Subcutaneous abdominal adipose tissue (tissue), 5 donors: ENCODE measurements at regions not wholly inside any gene's neighbourhood (a gene's known extent, or its start where the extent isn't known, plus 50 kb on each side); places are given as distances from the start of the nearest gene placed in this dataset.

Source experiments
- H3K27ac ChIP-seq: one replicate; pipeline ENCODE4 v1.7.0; 2013; ENCODE audit warnings: low read depth, mild to moderate bottlenecking, inconsistent platforms, low read length, moderate library complexity
- H3K27me3 ChIP-seq, 5 donors: one replicate each; pipeline ENCODE4 v1.7.0; 2013; ENCODE audit warnings: low read length in 5 of 5, inconsistent platforms in 1 of 5; ENCODE audit not compliant: control insufficient read depth in 5 of 5, insufficient read depth in 4 of 5
- H3K36me3 ChIP-seq, 5 donors: one replicate each; pipeline ENCODE4 v1.7.0; 2013; ENCODE audit warnings: low read length in 5 of 5; ENCODE audit not compliant: control insufficient read depth in 5 of 5, insufficient read depth in 5 of 5
- H3K4me1 ChIP-seq, 5 donors: one replicate each; pipeline ENCODE4 v1.7.0; 2013; ENCODE audit warnings: low read length in 5 of 5, mild to moderate bottlenecking in 3 of 5, moderate library complexity in 1 of 5; ENCODE audit not compliant: control insufficient read depth in 5 of 5, insufficient read depth in 5 of 5
- H3K4me3 ChIP-seq, 5 donors: one replicate each; pipeline ENCODE4 v1.7.0; 2013; ENCODE audit warnings: low read length in 5 of 5, low read depth in 1 of 5
- H3K9ac ChIP-seq, 5 donors: one replicate each; pipeline ENCODE4 v1.7.0; 2013; ENCODE audit warnings: low read length in 5 of 5, mild to moderate bottlenecking in 4 of 5, moderate library complexity in 3 of 5
- H3K9me3 ChIP-seq, 5 donors: one replicate each; pipeline ENCODE4 v1.7.0; 2013; ENCODE audit warnings: low read length in 5 of 5; ENCODE audit not compliant: control insufficient read depth in 5 of 5
- donor health status: healthy.
- donor health status: healthy.
- donor health status: healthy.
- donor health status: healthy.
- donor health status: healthy.

- H3K4me3 ChIP-seq, result no peak overlapping the region
- peaks cover 0 to 11% (median 3%) of the 10 kb centered on the region in 5 donors for H3K27me3 ChIP-seq
- H3K36me3 ChIP-seq, result no peaks in the 10 kb centered on the region
- H3K9ac ChIP-seq, result no peak overlapping the region
- no peaks in the 10 kb centered on the region for H3K4me1 ChIP-seq
- no peak overlapping the region for H3K27ac ChIP-seq
- peaks cover 0 to 6% (median 4%) of the 10 kb centered on the region in 5 donors for H3K9me3 ChIP-seq
Measured at GRCh38 chrX:9221781-9222180, 187.9 kb upstream of the FAM9B start.

- no peak overlapping the region for H3K27ac ChIP-seq
- H3K9ac ChIP-seq, result no peak overlapping the region
- peaks cover 0 to 11% (median 3%) of the 10 kb centered on the region in 5 donors for H3K27me3 ChIP-seq
- H3K9me3 ChIP-seq, result peaks cover 0 to 6% (median 4%) of the 10 kb centered on the region in 5 donors
- no peaks in the 10 kb centered on the region for H3K4me1 ChIP-seq
- H3K36me3 ChIP-seq, result no peaks in the 10 kb centered on the region
- no peak overlapping the region for H3K4me3 ChIP-seq
Measured at GRCh38 chrX:9222299-9222698, 188.4 kb upstream of the FAM9B start.

GRCh38 chrX:9227276-9227675 lies 193.3 kb upstream of the FAM9B start:
- no peaks in the 10 kb centered on the region for H3K4me1 ChIP-seq
- no peaks in the 10 kb centered on the region for H3K9me3 ChIP-seq
- H3K9ac ChIP-seq, result no peak overlapping the region
- H3K4me3 ChIP-seq, result no peak overlapping the region
- H3K27me3 ChIP-seq, result peaks cover 0 to 6% (median 3%) of the 10 kb centered on the region in 5 donors
- no peak overlapping the region for H3K27ac ChIP-seq
- H3K36me3 ChIP-seq, result no peaks in the 10 kb centered on the region

GRCh38 chrX:9231491-9231890 lies 197.6 kb upstream of the FAM9B start:
- peaks cover 0 to 4% (median 0%) of the 10 kb centered on the region in 5 donors for H3K9me3 ChIP-seq
- H3K9ac ChIP-seq, result no peak overlapping the region
- peaks cover 0 to 3% (median 0%) of the 10 kb centered on the region in 5 donors for H3K27me3 ChIP-seq
- H3K4me1 ChIP-seq, result peaks cover 0 to 5% (median 0%) of the 10 kb centered on the region in 5 donors
- no peak overlapping the region for H3K4me3 ChIP-seq
- H3K27ac ChIP-seq, result no peak overlapping the region
- no peaks in the 10 kb centered on the region for H3K36me3 ChIP-seq

DNA sequence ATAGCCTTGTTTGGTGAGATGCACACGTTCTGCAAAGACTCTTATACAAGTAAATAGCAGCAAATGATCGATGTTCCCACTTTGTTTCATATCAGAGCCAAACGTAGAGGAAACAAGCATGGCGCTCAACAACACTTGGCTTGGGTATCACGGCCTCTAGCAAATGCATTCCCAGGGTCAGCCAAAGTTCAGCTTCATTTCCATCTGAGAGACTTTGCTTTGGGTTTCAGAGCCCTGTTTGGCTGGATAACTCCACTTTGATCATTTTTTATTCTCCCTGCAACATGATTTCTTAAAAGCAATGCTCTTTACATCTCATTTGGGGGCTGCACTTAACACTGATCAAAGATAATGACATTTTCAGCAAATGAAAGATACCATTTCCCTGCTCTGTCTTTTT lies 199.2 kb upstream of the FAM9B start:
- H3K4me3 ChIP-seq, result no peak overlapping the region
- no peaks in the 10 kb centered on the region for H3K36me3 ChIP-seq
- no peak overlapping the region for H3K9ac ChIP-seq
- H3K27ac ChIP-seq, result no peak overlapping the region
- H3K27me3 ChIP-seq, result peaks cover 0 to 3% (median 0%) of the 10 kb centered on the region in 5 donors
- peaks cover 0 to 4% (median 0%) of the 10 kb centered on the region in 5 donors for H3K9me3 ChIP-seq
- peaks cover 0 to 5% (median 0%) of the 10 kb centered on the region in 5 donors for H3K4me1 ChIP-seq

DNA sequence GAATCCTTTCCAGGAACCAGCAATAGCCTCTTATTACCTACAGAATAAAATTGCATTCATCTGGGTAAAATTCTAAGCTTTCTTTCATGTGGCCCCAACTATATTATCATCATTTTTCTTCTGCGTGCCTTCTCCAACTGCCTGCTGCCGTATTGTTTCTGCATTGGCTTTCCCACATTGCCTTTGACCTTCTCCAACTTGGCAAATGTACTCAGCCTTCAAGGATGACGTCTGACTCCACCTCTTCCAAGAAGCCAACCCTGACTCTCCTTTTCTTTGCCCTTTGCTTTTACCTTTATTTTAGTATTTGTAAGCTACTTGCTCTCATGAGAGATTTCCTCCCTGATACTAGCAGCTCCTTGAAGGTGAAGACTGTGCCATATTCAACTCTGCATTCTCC lies 200.4 kb upstream of the FAM9B start:
- Histone ChIP-seq H3K9ac (no peak overlapping the region), H3K27ac (no peak overlapping the region), H3K4me1 (peaks cover 0 to 5% (median 0%) of the 10 kb centered on the region in 5 donors), H3K4me3 (no peak overlapping the region), H3K36me3 (no peaks in the 10 kb centered on the region), H3K9me3 (peaks cover 0 to 4% (median 0%) of the 10 kb centered on the region in 5 donors), H3K27me3 (peaks cover 0 to 3% (median 0%) of the 10 kb centered on the region in 5 donors)

- no peak overlapping the region for H3K9ac ChIP-seq
- no peak overlapping the region for H3K4me3 ChIP-seq
- H3K4me1 ChIP-seq, result peaks cover 0 to 5% (median 0%) of the 10 kb centered on the region in 5 donors
- no peaks in the 10 kb centered on the region for H3K36me3 ChIP-seq
- H3K9me3 ChIP-seq, result peaks cover 0 to 4% (median 0%) of the 10 kb centered on the region in 5 donors
- H3K27ac ChIP-seq, result no peak overlapping the region
- H3K27me3 ChIP-seq, result peaks cover 0 to 3% (median 2%) of the 10 kb centered on the region in 5 donors
Measured at GRCh38 chrX:9235722-9236121, 201.8 kb upstream of the FAM9B start.

- Histone ChIP-seq H3K9ac (no peak overlapping the region), H3K27ac (no peak overlapping the region), H3K4me3 (no peak overlapping the region), H3K4me1 (no peaks in the 10 kb centered on the region), H3K27me3 (peaks cover 0 to 7% (median 4%) of the 10 kb centered on the region in 5 donors), H3K9me3 (no peaks in the 10 kb centered on the region), H3K36me3 (no peaks in the 10 kb centered on the region)
Measured at GRCh38 chrX:9240956-9241355, 207.0 kb upstream of the FAM9B start.

- no peak overlapping the region for H3K9ac ChIP-seq
- H3K36me3 ChIP-seq, result no peaks in the 10 kb centered on the region
- H3K4me1 ChIP-seq, result no peaks in the 10 kb centered on the region
- H3K4me3 ChIP-seq, result no peak overlapping the region
- H3K9me3 ChIP-seq, result no peaks in the 10 kb centered on the region
- H3K27ac ChIP-seq, result no peak overlapping the region
- H3K27me3 ChIP-seq, result peaks cover 0 to 7% (median 4%) of the 10 kb centered on the region in 5 donors
Measured at GRCh38 chrX:9241427-9241826, 207.5 kb upstream of the FAM9B start.

- Histone ChIP-seq H3K9me3 (no peaks in the 10 kb centered on the region), H3K27ac (no peak overlapping the region), H3K4me3 (no peak overlapping the region), H3K36me3 (no peaks in the 10 kb centered on the region), H3K9ac (no peak overlapping the region), H3K4me1 (peaks cover 0 to 4% (median 0%) of the 10 kb centered on the region in 5 donors), H3K27me3 (peaks cover 0 to 5% (median 0%) of the 10 kb centered on the region in 5 donors)
Measured at GRCh38 chrX:9249051-9249846, 215.3 kb upstream of the FAM9B start.
